ENCODE measurements at regions not wholly inside any gene's neighbourhood (a gene's known extent, or its start where the extent isn't known, plus 50 kb on each side); places are given as distances from the start of the nearest gene placed in this dataset.

- no peak for DNase-seq
Measured at GRCh38 chr3:56890448-56891091, 88.8 kb upstream of the ARHGEF3 start.

GRCh38 chr3:56889131-56889530, 87.4 kb upstream of the ARHGEF3 start:
- DNase-seq, result no peak

- DNase-seq, result no peak
Measured at GRCh38 chr3:56887402-56888025, 85.8 kb upstream of the ARHGEF3 start.

DNA sequence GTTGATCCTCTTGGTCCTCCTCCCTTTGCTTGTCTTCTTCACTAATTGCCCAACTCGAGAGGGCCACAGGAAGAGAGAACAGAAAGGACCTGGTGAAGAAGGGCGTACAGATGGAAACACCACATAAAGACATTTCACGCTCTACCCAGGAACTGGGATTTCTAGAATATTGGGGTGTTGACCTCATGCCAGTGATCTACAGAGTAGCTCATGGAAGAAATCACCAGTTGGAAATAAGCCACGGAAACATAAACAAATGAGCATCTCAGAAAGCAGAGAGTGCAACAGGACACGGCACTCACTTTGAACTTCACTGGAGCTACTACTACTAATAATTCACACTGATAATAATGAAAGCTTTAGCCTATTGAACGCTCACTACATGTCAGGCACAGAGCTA, 84.6 kb upstream of the ARHGEF3 start:
- DNase-seq, result no peak

GRCh38 chr3:56885879-56886278, 84.1 kb upstream of the ARHGEF3 start:
- DNase-seq, result no peak

GRCh38 chr3:56885453-56885852, 83.7 kb upstream of the ARHGEF3 start:
- DNase-seq, result no peak

DNA sequence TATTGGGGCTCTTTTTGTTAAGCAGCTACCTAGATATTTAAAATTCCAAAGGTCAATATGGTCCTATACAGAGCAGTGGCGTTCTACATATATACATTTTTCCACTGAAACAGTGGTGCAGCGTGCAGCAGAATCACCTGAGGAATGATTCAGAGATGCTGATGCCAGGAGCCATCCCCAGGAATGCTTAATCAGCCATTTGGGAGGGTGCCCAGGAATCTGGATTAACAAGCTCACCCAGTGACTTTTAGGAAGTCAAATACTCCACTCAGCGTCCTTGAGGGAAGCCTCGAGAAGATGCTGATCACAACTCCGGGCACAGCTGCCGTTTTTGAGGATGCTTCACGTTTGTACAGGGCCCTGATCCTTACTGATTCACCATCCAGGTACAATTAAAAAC, 82.6 kb upstream of the ARHGEF3 start:
- no peak for DNase-seq

- DNase-seq, result no peak
Measured at GRCh38 chr3:56883828-56884227, 82.1 kb upstream of the ARHGEF3 start.

- DNase-seq, result no peak
Measured at GRCh38 chr3:56882896-56883295, 81.1 kb upstream of the ARHGEF3 start.

DNA sequence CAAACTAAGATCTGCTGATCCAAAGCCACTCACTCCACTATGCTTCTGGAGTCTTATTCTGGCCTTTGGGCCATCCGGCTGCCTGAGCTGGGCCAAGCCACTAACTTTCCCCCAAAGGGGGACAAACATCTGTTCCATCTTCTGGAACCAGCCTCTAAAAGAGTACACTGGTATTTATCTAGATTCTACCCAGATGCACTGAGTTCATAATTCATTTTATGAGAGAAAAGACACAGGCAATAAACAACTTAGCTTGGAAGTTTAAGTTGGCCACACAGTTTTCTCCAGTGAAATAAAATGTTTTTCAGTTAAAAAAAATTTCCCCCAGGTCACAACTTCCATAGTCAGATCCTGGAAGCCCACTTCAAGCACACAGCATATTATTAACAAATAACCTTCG, 80.1 kb upstream of the ARHGEF3 start:
- DNase-seq, result no peak

DNA sequence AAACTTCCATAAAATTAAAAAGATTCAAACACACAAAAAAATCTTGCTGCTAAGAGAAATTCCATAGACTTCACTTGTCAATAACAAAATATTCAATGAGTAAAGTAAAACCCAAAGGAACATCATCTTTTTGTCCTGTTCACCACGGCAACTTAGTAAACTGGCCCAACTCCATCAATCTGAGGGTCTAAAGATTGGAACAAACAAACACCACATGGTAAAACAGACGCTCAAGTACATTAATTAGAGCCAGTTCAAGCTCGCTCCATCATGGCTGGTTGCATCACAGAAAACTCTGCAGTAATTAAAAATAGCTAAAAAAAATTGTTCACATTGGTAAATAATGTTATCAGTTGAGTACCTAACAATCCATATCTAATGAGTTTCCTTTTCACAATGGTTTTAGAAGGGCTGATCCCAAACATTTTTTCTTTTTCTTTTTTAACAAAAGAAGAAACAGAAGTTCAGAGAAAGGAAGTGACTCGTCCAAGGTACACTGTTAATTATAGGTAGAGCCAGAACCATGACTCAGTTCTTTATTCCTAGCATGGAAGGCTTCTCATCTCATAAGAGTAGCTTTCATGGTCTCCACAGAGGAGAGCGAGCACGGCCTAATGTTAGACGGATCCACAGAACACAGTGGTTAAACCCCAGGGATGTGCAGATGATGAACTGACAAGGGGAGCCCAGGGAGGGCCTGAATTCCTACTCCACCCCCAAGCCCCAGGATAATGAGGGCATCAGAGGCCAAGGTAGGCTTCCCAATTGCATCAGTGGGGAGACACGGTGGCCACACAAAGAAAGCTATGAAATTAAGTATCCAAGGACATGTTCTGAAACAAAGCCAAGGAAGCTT, 79.2 kb upstream of the ARHGEF3 start:
- DNase-seq, result no peak

GRCh38 chr3:56879436-56880215, 77.9 kb upstream of the ARHGEF3 start:
- no peak for DNase-seq

GRCh38 chr3:56878074-56878473, 76.3 kb upstream of the ARHGEF3 start:
- DNase-seq, result no peak

DNA sequence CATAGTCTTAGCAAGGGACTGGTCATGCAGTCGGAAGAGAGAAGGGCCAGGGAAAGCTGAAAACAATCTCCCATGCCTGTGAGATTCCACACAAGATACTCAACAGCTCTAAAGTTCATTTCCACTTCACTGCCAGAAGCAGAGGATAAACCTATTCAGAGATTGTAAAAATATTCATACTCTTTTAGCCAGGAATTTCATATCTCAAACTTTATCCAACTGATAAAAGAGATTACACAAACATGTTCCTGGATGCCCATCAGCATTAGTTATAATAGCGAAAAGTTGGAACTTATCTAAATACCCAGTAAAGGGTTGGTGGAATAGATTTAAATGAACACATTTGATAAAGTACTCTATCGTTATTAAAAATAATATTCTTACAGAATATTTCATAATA, 75.2 kb upstream of the ARHGEF3 start:
- DNase-seq, result no peak

DNA sequence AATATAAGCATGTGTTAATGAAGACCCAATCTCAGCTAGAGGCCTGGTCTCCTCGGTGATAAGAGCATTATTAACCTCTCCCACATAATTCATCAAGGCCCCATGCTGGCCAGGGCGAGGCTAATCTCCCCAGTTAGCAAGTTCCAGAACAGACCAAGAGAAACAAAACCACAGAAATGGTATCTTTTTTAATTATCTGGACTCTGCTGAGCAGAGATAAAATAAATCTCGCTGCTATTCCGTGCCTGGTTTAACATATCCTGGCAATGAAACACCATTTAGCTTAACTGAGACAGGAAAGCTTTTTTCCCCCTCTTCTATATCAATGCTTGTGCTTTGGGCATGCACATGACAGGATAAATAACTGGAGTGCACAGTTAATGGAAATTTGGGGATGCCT, 72.5 kb upstream of the ARHGEF3 start:
- no peak for DNase-seq

DNA sequence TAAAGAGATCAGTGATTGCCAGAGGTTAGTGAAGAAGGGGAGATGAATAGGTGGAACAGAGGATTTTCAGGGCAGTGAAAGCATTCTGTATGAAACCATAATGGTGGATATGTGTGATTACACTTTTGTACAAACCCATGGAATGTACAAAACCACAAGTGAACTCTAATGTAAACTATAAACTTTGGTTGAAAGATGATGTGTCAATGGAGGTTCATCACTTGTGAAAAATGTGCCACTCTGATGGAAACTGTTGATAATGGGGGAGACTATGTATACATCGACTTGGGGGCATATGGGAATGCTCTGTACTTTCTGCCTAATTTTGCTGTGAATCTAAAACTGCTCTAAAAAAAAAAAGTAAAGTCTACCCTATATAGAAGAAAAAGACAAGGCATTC, 68.7 kb upstream of the ARHGEF3 start:
- DNase-seq, result no peak

- no peak for DNase-seq
Measured at GRCh38 chr3:56869157-56869889, 67.6 kb upstream of the ARHGEF3 start.

DNA sequence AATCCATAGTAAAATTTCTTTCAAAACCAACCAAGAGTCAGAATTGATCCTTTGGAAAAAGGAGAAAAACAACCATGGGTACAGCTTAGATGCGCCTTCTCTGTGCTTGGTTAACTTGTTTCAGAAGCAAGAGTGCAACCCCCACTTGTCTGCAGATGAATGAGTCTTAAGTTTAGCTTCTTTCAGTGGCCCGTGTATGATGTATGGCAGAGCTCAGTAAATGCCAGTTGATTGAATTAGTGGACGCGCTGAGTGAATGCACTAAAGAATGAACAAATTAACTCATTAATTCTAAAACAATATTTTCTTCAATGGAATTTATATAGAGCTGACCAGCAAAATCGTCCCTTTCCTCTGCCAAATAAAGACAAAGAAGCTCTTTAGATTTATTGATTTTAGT, 67.0 kb upstream of the ARHGEF3 start:
- DNase-seq, result no peak

DNA sequence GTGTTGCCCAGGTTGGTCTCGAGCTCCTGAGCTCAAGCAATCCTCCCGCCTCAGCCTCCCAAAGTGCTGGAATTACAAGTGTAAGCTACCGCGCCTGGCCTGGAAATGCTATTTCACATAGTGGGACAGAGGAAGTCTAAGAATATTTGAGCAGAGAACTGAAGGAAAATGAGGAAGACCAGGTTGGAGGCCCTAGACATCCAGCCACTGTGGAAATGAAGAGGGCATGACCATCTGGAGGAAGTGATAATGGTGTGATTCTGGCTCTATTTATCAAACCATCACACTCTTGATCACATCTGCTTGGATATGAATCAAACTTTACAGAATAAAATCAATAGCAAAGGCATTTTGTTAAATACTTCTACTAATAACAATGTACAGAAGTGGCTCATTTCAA, 65.9 kb upstream of the ARHGEF3 start:
- DNase-seq, result no peak

GRCh38 chr3:56864918-56865524, 63.3 kb upstream of the ARHGEF3 start:
- no peak for DNase-seq

DNA sequence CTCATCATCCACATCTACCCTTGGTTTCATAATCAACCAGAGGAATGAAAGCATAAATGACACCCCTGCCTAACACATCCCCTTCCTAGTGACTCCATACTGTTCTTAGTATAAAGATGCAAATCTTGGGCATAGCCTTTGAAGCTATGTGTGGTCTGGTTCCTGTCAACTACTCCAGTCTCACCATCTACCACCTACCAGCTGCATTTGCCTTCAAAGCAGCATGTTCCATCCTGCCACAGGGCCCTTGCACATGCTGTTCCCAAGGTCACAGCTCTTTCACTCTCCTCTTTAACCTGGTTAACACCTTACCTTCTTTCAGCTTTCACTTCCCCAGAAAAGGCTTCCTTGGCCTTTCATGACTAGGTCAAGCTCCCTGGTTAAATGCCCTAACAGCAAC, 62.3 kb upstream of the ARHGEF3 start:
- no peak for DNase-seq
